IMR-90 (cell line): ENCODE measurements at regions not wholly inside any gene's neighbourhood (a gene's known extent, or its start where the extent isn't known, plus 50 kb on each side); places are given as distances from the start of the nearest gene placed in this dataset.

ENCODE experiments used
- BHLHE40 ChIP-seq: fragments of 150-350 bp; IDR thresholded peaks from 2 replicates; pipeline ENCODE4 v1.6.1; 2016; ENCODE audit warnings: mild to moderate bottlenecking, low read depth, low read length
- CHD1 ChIP-seq: IDR thresholded peaks from 2 replicates; pipeline ENCODE4 v1.6.1; 2012; ENCODE audit warnings: low read depth, low read length, improper control_type of control experiment
- POLR2A ChIP-seq: IDR thresholded peaks from 2 replicates; pipeline ENCODE4 v1.6.1; 2012; ENCODE audit warnings: mild to moderate bottlenecking, low read depth, low read length
- RAD21 ChIP-seq: IDR thresholded peaks from 2 replicates; pipeline ENCODE4 v1.6.1; 2012; ENCODE audit warnings: low read length, improper control_type of control experiment
- TF ChIP-seq, protein P1 (sequence below): conservative IDR thresholded peaks from 2 replicates; pipeline ENCODE4 v1.5.1; 2012; ENCODE audit warnings: mild to moderate bottlenecking, low read depth, low read length, improper control_type of control experiment

DNA sequence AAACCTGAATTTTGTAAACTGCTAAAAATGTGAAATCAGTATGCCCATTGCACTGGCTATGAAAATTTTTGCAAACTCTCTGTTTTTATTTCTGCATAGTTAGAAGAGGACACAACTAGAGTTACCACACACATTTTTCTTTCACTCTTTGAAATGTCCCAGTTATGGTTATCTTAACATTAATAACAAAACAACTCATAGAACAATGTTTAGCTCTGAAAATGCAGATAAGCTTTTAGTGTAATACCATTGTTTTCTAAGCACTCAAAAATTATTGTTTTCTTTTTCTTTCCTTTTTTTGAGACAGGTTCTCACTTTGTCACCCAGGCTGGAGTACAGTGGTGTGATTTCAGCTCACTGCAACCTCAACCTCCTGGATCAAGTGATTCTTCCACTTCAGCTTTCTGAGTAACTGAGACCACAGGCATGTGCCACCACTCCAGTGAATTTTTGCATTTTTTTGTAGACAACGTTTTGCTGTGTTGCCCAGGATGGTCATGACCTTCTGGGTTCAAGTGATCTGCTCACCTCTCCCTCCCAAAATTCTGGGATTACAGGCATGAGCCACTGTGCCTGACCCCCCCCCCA, 1204.5 kb upstream of the ZEB2 start:
- TF ChIP-seq, protein P1, sequence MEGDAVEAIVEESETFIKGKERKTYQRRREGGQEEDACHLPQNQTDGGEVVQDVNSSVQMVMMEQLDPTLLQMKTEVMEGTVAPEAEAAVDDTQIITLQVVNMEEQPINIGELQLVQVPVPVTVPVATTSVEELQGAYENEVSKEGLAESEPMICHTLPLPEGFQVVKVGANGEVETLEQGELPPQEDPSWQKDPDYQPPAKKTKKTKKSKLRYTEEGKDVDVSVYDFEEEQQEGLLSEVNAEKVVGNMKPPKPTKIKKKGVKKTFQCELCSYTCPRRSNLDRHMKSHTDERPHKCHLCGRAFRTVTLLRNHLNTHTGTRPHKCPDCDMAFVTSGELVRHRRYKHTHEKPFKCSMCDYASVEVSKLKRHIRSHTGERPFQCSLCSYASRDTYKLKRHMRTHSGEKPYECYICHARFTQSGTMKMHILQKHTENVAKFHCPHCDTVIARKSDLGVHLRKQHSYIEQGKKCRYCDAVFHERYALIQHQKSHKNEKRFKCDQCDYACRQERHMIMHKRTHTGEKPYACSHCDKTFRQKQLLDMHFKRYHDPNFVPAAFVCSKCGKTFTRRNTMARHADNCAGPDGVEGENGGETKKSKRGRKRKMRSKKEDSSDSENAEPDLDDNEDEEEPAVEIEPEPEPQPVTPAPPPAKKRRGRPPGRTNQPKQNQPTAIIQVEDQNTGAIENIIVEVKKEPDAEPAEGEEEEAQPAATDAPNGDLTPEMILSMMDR, result no peak
- TF ChIP-seq RAD21, result no peak
- TF ChIP-seq BHLHE40, result no peak
- no peak for TF ChIP-seq POLR2A
- TF ChIP-seq CHD1, result no peak
